GM11168 (cell line): ENCODE measurements at regions not wholly inside any gene's neighbourhood (a gene's known extent, or its start where the extent isn't known, plus 50 kb on each side); places are given as distances from the start of the nearest gene placed in this dataset.

ENCODE experiments used
- in situ Hi-C: fragments of 300-500 bp; cut with MboI; formaldehyde crosslinking; loops from one replicate; pipeline ENCODE4 v1.12.0; 2022; ENCODE audit warnings: low sequenced_read_pairs; ENCODE audit not compliant: unreplicated experiment

- in situ Hi-C loops: no loop called here
These were observed 102.0 kb upstream of the PRLR start for GRCh38 chr5:35331956-35332950.

GRCh38 chr5:35325836-35326235 lies 95.5 kb upstream of the PRLR start:
- in situ Hi-C loops: no loop called here

GRCh38 chr5:35324679-35325078 lies 94.4 kb upstream of the PRLR start:
- in situ Hi-C loops: no loop called here

DNA sequence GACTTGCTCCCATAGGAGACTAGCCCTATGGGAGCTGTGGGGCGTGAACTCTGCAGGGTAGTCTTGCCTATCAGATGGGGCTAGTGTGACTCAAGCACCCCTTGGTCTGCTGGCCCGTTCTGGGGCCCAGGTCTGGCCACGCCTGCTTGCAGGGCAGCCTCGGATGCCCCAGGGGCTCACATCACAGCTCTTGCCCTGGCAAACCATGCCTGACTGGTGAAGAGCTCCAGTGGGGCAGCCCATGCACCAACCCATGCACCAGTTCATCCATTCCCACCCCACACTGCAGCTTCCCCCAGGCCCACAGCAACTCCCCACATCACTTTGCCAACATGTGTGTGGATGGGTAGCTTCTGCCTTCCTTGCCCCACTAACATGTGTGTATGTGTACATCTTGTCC lies 93.9 kb upstream of the PRLR start:
- in situ Hi-C loops: no loop called here

DNA sequence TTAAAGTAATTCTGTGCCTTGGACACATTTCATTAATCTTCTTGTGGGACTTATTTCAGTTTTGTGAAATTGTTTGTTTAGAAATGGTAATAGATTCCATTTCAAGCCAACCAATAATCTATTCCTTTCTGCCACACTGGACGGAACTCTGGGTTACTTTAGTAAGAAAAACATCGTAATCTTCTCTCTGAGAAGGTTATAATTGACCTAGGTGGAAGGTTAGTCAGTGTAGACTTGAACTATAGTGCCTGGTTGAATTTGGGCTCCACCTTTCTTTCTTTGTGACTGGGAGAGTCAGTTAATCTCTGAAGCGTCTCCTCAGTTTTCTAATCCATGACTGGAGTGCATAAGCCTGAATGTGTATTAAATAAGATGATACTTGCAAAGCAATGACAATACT lies 89.7 kb upstream of the PRLR start:
- in situ Hi-C loops: no loop called here

DNA sequence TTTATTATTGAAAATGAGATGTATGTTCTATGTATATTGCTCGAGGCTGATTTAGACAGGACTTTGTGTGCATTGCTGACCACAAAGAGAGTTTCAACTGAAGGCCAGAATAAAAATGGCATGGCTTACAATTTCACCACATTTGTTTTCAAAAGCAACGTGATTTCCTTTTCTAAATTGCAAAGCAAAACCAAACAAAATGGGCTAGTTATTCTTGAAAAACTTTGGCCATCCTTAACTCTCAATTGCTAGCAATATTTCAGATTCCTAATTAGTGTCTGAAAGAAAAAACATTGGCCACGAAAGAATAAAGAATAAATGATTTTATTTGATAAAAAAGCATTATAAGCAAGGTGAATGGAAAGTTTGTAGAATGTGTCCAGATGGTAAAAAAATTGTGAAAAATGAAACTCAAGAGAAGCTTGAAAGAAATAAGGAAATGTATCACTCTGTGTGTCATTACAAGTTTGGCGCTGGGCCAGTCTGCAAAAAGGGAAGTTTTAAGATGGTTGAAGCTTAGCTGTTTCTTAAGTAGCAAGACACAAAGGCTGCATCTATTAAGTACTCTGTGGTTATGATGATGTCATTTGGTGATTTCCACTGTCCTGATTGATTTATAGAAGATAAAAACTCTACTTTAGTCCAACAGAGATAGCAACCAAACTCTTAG lies 89.2 kb upstream of the PRLR start:
- in situ Hi-C loops: no loop called here

DNA sequence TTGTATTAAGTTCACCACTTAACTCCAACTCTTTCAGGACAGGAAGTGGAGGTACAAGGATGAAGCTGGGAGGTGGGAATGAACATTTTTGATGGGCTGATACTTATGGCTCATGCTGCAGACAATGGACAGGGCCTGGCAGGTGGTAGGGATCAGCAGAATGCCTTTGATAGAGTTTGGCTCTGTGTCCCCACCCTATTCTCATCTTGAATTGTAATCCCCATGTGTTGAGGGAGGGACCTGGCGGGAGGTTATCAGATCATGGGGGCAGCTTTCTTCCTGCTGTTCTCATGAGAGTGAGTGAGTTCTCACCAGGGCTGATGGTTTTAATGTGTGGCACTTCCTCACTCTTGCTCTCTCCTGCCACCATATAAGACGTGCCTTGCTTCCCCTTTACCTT lies 87.3 kb upstream of the PRLR start:
- in situ Hi-C loops: no loop called here

DNA sequence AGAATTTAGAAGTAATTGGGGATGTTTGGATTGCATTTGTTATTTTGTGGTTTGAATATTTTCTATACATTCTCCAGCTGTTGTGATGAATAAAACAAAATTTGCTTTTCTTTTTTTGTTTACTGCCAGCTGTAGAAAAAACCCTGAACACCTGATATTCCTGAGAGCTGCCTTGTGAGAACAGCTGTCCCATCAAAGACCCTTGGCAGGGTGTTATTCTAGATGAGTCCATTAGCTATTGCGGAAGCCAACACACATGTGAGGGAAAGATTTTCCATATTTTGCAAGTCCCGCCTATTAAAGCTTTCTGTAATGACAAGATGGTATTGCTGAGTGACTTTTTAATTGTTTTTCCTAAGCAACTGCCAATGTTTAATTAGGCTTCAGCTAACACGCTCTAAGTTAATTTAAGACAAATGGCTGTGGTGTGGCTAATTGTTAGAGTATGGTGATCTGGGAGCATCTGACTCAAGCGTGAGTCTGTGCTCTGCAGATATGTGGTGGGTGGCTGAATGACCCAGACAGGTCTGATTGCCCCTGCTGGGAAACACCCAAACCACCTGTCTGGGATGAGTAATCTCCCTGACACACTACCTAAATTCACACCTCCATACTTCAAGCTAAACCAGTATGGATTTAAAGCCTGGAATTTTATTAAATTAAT lies 86.5 kb upstream of the PRLR start:
- in situ Hi-C loops: no loop called here

DNA sequence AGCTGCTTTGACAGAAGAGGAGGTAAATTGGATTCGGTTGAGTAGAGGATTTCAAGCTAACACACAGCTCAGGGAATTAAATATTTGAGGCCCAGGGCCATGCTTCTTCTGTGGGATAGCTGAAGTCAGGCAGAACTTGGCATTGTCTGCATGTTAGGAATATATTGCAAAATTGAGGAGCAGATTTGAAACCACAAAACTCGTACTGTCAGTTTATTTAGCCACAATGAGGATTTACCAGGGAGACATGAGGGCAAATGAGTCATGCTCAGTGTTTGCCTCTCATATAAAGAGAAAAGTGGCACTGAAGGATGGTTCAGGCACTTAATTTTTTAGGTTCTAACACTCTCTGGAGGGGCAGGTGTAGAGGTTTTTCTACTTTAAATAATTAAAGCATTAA lies 83.0 kb upstream of the PRLR start:
- in situ Hi-C loops: no loop called here

- in situ Hi-C loops: no loop called here
These were observed 82.0 kb upstream of the PRLR start for GRCh38 chr5:35312267-35312666.

GRCh38 chr5:35309365-35310130 lies 79.3 kb upstream of the PRLR start:
- in situ Hi-C loops: no loop called here

DNA sequence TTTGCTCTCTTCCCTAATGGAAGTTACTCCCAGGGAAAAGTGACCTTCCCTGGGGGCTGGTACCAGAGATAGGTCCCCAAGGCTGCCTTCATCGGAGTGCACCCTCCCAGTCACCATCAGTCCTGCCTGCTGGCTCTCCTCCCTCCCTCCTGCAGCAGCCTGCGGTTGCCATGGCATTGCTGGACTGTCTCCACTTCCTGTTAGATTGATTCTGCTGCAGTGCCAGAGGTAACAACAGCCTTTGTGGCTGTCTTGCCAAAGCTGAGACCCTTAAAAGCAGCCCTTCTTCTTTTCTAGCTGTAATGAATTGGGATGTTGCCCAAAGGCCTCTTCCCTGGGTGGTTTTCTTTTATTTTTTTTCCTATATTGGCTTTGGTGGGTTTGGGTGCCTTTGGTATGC lies 78.1 kb upstream of the PRLR start:
- in situ Hi-C loops: no loop called here

GRCh38 chr5:35306716-35307365 lies 76.6 kb upstream of the PRLR start:
- in situ Hi-C loops: no loop called here

GRCh38 chr5:35305336-35306020 lies 75.2 kb upstream of the PRLR start:
- in situ Hi-C loops: no loop called here

DNA sequence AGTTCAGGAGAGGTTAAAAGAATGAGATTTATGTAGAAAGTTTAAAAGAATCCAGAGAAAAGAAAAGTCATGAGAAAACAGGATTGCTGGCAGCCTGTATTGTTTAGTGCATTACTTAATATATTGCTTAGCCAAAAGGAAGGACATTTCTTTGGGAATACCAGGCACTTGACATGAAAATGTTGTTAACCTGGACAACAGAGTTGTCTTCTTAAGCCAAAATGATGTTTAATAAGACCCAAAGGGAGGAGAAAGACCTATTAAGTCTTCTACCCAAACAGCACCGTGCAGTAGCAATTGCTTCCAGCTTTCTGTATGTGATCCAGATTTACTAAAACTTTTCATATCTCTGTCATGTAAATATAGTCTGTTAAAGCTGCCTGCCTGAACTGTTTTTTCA lies 74.0 kb upstream of the PRLR start:
- in situ Hi-C loops: no loop called here

- in situ Hi-C loops: no loop called here
These were observed 72.9 kb upstream of the PRLR start for GRCh38 chr5:35303152-35303551.

DNA sequence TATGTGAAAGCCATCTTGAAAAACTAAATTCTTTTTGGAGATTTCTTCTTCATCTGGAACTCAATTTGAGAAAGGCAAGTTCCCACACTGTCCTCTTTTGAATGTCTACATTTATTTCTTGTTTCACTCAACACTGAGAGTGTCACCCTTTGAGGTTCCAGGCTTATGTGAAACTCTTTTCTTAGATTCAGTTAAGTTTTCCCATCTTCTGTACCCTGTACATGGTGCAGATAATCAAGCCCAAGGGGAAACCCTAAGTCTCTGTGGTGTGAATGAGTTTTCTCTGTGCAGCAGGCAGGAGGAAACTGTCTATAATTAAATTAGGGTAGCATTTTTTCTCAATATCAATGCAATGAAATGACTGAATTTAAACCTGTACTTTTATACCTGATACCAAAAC lies 72.3 kb upstream of the PRLR start:
- in situ Hi-C loops: no loop called here

DNA sequence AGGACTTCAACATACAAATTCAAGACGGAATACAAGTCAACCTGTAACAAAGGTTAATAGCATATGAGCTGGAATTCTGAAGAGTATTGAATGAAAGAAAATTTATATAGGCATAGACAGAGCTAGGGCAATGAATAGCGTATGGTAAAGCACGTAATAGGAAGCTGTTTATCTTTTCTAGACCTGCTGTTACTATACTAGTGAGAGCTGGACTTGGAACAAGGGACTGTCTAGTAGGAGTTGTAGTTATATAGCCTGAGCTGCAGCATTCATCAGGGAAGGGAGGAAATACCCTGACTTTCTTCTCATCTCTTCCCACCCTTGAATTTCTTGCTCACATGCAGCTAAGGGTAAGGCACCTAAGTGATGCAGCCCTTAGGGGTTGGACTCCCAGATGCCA lies 67.5 kb upstream of the PRLR start:
- in situ Hi-C loops: no loop called here

DNA sequence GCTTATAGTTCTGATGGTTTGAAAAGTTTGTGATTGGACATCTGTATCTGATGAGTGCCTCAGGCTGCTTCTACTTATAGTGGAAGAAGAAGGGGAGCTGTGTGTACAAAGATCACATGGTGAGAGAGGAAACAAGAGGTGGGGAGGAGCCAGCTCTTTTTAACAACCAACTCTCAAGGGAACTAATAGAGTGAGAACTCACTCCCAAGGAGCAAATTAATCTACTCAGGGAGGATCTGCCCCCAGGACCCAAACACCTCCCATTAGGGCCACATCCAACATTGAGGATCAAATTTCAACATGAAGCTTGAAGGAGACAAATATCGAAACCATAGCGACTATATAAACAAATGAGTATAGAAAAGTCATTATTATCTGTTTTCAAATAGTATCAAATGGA lies 64.7 kb upstream of the PRLR start:
- in situ Hi-C loops: no loop called here
